GM12878 (cell line): ENCODE measurements at regions not wholly inside any gene's neighbourhood (a gene's known extent, or its start where the extent isn't known, plus 50 kb on each side); places are given as distances from the start of the nearest gene placed in this dataset.

Experiments
- BHLHE40 ChIP-seq, 2 experiments: fragments of 450-650 bp in 1 of 2; IDR thresholded peaks; 2 replicates each; pipeline ENCODE4 v1.6.1; 2011 to 2017; ENCODE audit warnings: low read depth in 2 of 2, borderline replicate concordance in 1 of 2, improper control_type of control experiment in 1 of 2, low read length in 1 of 2, mild to moderate bottlenecking in 1 of 2
- CHD1 ChIP-seq: IDR thresholded peaks from 2 replicates; pipeline ENCODE4 v1.6.1; 2012; ENCODE audit warnings: low read depth, low read length, improper control_type of control experiment
- CTCF ChIP-seq, 3 experiments: IDR thresholded peaks in 2 of 3; conservative IDR thresholded peaks in 1 of 3; 2 replicates each; pipeline ENCODE4 v1.5.1; 2011; ENCODE audit warnings: low read depth in 3 of 3, low read length in 3 of 3, mild to moderate bottlenecking in 3 of 3, control low read depth in 2 of 3, moderate library complexity in 2 of 3, inconsistent platforms in 1 of 3, mixed read lengths in 1 of 3; ENCODE audit not compliant: control insufficient read depth in 2 of 3, insufficient read depth in 1 of 3; ENCODE audit errors: extremely low read depth in 1 of 3
- EGR1 ChIP-seq, 2 experiments: IDR thresholded peaks; 1 replicate in 1 of 2; 2 replicates in 1 of 2; pipeline ENCODE4 v1.6.1; 2011 to 2012; ENCODE audit warnings: low read depth in 2 of 2, low read length in 2 of 2, borderline replicate concordance in 1 of 2, mild to moderate bottlenecking in 1 of 2, moderate library complexity in 1 of 2
- ELK1 ChIP-seq: IDR thresholded peaks from 2 replicates; pipeline ENCODE4 v1.6.1; 2012; ENCODE audit warnings: low read depth, low read length, improper control_type of control experiment
- NFYB ChIP-seq: IDR thresholded peaks from 2 replicates; pipeline ENCODE4 v1.6.1; 2011; ENCODE audit warnings: low read depth, mild to moderate bottlenecking, low read length, improper control_type of control experiment, moderate library complexity; ENCODE audit not compliant: insufficient read depth
- PBX3 ChIP-seq: IDR thresholded peaks from 2 replicates; pipeline ENCODE4 v1.6.1; 2011; ENCODE audit warnings: mild to moderate bottlenecking, low read depth, low read length, moderate library complexity; ENCODE audit not compliant: insufficient replicate concordance
- POLR2A ChIP-seq: IDR thresholded peaks from 2 replicates; pipeline ENCODE4 v1.6.1; 2011; ENCODE audit warnings: low read depth, mild to moderate bottlenecking, low read length
- POLR2AphosphoS5 ChIP-seq: IDR thresholded peaks from 2 replicates; pipeline ENCODE4 v1.6.1; 2011; ENCODE audit warnings: mild to moderate bottlenecking, low read length, inconsistent platforms
- RFX5 ChIP-seq: IDR thresholded peaks from 2 replicates; pipeline ENCODE4 v1.6.1; 2011; ENCODE audit warnings: low read depth, low read length, improper control_type of control experiment
- SMAD1 ChIP-seq: fragments of 450-650 bp; IDR thresholded peaks from 2 replicates; pipeline ENCODE4 v1.6.1; 2018; ENCODE audit warnings: mild to moderate bottlenecking, low read depth; ENCODE audit not compliant: partially characterized antibody
- TF ChIP-seq, protein P1 (sequence below): IDR thresholded peaks from 2 replicates; pipeline ENCODE4 v1.6.1; 2012; ENCODE audit warnings: mild to moderate bottlenecking, low read depth, low read length

GRCh38 chr20:63105211-63106107 lies 98.7 kb upstream of the BHLHE23 start:
- no peak for TF ChIP-seq ELK1
- TF ChIP-seq RFX5: no peak
- no peak for TF ChIP-seq POLR2AphosphoS5
- TF ChIP-seq CTCF (IDR thresholded peaks at IDR 0.05 in 2 of 3, conservative IDR thresholded peaks at IDR 0.05 in 1 of 3; ENCODE audit: control insufficient read depth in 2 of 3, extremely low read depth in 1 of 3, insufficient read depth in 1 of 3, low read depth in 3 of 3, low read length in 3 of 3): no peak
- TF ChIP-seq CHD1: no peak
- TF ChIP-seq BHLHE40 (IDR thresholded peaks at IDR 0.05; ENCODE audit: borderline replicate concordance in 1 of 2, low read depth in 2 of 2, low read length in 1 of 2): no peak
- TF ChIP-seq SMAD1: no peak
- TF ChIP-seq, protein P1, sequence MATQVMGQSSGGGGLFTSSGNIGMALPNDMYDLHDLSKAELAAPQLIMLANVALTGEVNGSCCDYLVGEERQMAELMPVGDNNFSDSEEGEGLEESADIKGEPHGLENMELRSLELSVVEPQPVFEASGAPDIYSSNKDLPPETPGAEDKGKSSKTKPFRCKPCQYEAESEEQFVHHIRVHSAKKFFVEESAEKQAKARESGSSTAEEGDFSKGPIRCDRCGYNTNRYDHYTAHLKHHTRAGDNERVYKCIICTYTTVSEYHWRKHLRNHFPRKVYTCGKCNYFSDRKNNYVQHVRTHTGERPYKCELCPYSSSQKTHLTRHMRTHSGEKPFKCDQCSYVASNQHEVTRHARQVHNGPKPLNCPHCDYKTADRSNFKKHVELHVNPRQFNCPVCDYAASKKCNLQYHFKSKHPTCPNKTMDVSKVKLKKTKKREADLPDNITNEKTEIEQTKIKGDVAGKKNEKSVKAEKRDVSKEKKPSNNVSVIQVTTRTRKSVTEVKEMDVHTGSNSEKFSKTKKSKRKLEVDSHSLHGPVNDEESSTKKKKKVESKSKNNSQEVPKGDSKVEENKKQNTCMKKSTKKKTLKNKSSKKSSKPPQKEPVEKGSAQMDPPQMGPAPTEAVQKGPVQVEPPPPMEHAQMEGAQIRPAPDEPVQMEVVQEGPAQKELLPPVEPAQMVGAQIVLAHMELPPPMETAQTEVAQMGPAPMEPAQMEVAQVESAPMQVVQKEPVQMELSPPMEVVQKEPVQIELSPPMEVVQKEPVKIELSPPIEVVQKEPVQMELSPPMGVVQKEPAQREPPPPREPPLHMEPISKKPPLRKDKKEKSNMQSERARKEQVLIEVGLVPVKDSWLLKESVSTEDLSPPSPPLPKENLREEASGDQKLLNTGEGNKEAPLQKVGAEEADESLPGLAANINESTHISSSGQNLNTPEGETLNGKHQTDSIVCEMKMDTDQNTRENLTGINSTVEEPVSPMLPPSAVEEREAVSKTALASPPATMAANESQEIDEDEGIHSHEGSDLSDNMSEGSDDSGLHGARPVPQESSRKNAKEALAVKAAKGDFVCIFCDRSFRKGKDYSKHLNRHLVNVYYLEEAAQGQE: no peak
- no peak for TF ChIP-seq POLR2A
- no peak for TF ChIP-seq EGR1 (IDR thresholded peaks at IDR 0.05; ENCODE audit: borderline replicate concordance in 1 of 2, low read depth in 2 of 2, low read length in 2 of 2)
- TF ChIP-seq NFYB: no peak
- no peak for TF ChIP-seq PBX3
